ENCODE measurements at regions not wholly inside any gene's neighbourhood (a gene's known extent, or its start where the extent isn't known, plus 50 kb on each side); places are given as distances from the start of the nearest gene placed in this dataset.

DNA sequence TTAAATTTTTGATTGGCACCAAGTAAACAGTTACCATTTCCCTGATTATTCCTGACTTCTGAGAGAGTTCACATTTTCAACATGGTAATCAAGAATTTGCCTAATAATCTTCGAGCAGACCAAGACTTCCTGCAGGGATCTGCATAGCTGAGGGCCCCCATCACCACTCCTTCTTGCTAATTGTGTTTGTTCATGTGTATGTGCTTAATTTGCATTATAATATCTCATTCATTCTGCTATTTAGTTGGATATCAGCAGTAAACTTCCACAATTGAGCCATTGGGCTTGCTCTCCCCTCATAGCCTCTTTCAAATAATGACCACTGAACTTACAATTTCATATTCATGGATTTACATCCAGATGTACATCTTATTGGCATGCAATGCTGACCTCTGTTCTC lies 292.5 kb downstream of the SPATA18 start:
- POLR2A ChIA-PET = interaction anchor here (0.7 kb wide), 1 partner anchor 144 kb away, joined by 5 read pairs; no protein-coding TSS in a partner anchor
- in situ Hi-C loops (cut with MboI) = no loop called here
- no peaks in the 10 kb centered on the region for H3K4me1 ChIP-seq (replicated peaks in 1 of 2; ENCODE audit: control insufficient read depth in 2 of 2, insufficient read depth in 2 of 2, low read length in 2 of 2)

More for the DNA sequence above, 292.5 kb downstream of the SPATA18 start:
- no peak overlapping the region for H3K4me2 ChIP-seq (ENCODE audit: insufficient read depth, low read length)
- no peak overlapping the region for H2AFZ ChIP-seq (ENCODE audit: low read depth, low read length)
- no peaks in the 10 kb centered on the region for H3K27me3 ChIP-seq (ENCODE audit: control insufficient read depth in 2 of 2, insufficient read depth in 2 of 2, low read length in 2 of 2)
- H3K9me1 ChIP-seq (ENCODE audit: control insufficient read depth, insufficient read depth, low read length) = no peaks in the 10 kb centered on the region
- no peak overlapping the region for H3K9ac ChIP-seq (ENCODE audit: insufficient read depth in 1 of 2, low read depth in 2 of 2, low read length in 2 of 2)
- no peaks in the 10 kb centered on the region for H4K20me1 ChIP-seq (replicated peaks; ENCODE audit: control insufficient read depth, insufficient read depth, low read length)
- no peak overlapping the region for H3K4me3 ChIP-seq
- no TSS peak for BruUV-seq (replicated peaks)
- 0% methylated on average over 1 of the region's 1 CpG for WGBS (ENCODE audit: insufficient coverage, low coverage, missing lambda C conversion rate)
- no peaks in the 10 kb centered on the region for H3K9me3 ChIP-seq (replicated peaks; ENCODE audit: control insufficient read depth, insufficient read depth, low read depth, low read length)
- intact Hi-C loops (cut with micrococcal nuclease) = no loop called here
- FAIRE-seq (no peak), ATAC-seq (no peak), DNase-seq (ENCODE audit: extremely low read depth in 1 of 4, low spot score in 3 of 4) (no peak)
- no peaks in the 10 kb centered on the region for H3K36me3 ChIP-seq (ENCODE audit: control insufficient read depth, insufficient read depth, low read length)
- H3K79me2 ChIP-seq (ENCODE audit: control insufficient read depth, insufficient read depth, low read length) = no peaks in the 10 kb centered on the region
- CTCF ChIA-PET (ENCODE audit: low intra/inter-chr PET ratio) = no interaction called here
- no peak overlapping the region for H3K27ac ChIP-seq (ENCODE audit: extremely low read depth, low read depth, low read length)
- TF ChIP-seq GATA2 (CRISPR knock-in tag; IDR thresholded peaks at IDR 0.05) = no peak
- TF ChIP-seq MTF1 (CRISPR knock-in tag; IDR thresholded peaks at IDR 0.05; ENCODE audit: borderline replicate concordance) = no peak
- no peak for TF ChIP-seq EWSR1 (IDR thresholded peaks at IDR 0.05; ENCODE audit: borderline replicate concordance, low read depth, partially characterized antibody)
- no peak for TF ChIP-seq PURB (CRISPR knock-in tag; IDR thresholded peaks at IDR 0.05; ENCODE audit: low read depth)
- TF ChIP-seq NFRKB (IDR thresholded peaks at IDR 0.05; ENCODE audit: low read depth) = no peak
- no peak for TF ChIP-seq BDP1 (IDR thresholded peaks at IDR 0.05; ENCODE audit: insufficient read depth, insufficient read length)
- no peak for TF ChIP-seq ATF7 (IDR thresholded peaks at IDR 0.05)
- TF ChIP-seq ATF3 (IDR thresholded peaks at IDR 0.05) = no peak
- TF ChIP-seq ATF3 (CRISPR knock-in tag; conservative IDR thresholded peaks at IDR 0.05) = no peak
- TF ChIP-seq SAP30 (IDR thresholded peaks at IDR 0.05; ENCODE audit: borderline replicate concordance, insufficient read depth, low read depth, low read length, poor library complexity, severe bottlenecking) = no peak
- TF ChIP-seq THRB (CRISPR knock-in tag; conservative IDR thresholded peaks at IDR 0.05) = no peak
- no peak for TF ChIP-seq RFX5 (IDR thresholded peaks at IDR 0.05; ENCODE audit: low read depth, low read length)
- TF ChIP-seq ZNF445 (CRISPR knock-in tag; IDR thresholded peaks at IDR 0.05; ENCODE audit: low read depth) = no peak
- TF ChIP-seq, protein P1, sequence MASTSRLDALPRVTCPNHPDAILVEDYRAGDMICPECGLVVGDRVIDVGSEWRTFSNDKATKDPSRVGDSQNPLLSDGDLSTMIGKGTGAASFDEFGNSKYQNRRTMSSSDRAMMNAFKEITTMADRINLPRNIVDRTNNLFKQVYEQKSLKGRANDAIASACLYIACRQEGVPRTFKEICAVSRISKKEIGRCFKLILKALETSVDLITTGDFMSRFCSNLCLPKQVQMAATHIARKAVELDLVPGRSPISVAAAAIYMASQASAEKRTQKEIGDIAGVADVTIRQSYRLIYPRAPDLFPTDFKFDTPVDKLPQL (IDR thresholded peaks at IDR 0.05; ENCODE audit: extremely low read depth, insufficient read length) = no peak
- no peak for TF ChIP-seq POLR2H (tag; IDR thresholded peaks at IDR 0.05; ENCODE audit: low read depth)
- TF ChIP-seq, protein P2, sequence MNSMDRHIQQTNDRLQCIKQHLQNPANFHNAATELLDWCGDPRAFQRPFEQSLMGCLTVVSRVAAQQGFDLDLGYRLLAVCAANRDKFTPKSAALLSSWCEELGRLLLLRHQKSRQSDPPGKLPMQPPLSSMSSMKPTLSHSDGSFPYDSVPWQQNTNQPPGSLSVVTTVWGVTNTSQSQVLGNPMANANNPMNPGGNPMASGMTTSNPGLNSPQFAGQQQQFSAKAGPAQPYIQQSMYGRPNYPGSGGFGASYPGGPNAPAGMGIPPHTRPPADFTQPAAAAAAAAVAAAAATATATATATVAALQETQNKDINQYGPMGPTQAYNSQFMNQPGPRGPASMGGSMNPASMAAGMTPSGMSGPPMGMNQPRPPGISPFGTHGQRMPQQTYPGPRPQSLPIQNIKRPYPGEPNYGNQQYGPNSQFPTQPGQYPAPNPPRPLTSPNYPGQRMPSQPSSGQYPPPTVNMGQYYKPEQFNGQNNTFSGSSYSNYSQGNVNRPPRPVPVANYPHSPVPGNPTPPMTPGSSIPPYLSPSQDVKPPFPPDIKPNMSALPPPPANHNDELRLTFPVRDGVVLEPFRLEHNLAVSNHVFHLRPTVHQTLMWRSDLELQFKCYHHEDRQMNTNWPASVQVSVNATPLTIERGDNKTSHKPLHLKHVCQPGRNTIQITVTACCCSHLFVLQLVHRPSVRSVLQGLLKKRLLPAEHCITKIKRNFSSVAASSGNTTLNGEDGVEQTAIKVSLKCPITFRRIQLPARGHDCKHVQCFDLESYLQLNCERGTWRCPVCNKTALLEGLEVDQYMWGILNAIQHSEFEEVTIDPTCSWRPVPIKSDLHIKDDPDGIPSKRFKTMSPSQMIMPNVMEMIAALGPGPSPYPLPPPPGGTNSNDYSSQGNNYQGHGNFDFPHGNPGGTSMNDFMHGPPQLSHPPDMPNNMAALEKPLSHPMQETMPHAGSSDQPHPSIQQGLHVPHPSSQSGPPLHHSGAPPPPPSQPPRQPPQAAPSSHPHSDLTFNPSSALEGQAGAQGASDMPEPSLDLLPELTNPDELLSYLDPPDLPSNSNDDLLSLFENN (IDR thresholded peaks at IDR 0.05; ENCODE audit: low read depth in 2 of 2, low read length in 2 of 2) = no peak
